Nephron (organoid): ENCODE measurements at regions not wholly inside any gene's neighbourhood (a gene's known extent, or its start where the extent isn't known, plus 50 kb on each side); places are given as distances from the start of the nearest gene placed in this dataset.

Experiments
- H3K27ac Mint-ChIP-seq, 3 experiments: 2 replicates each; pipeline ENCODE4 v1.8.0; 2020; ENCODE audit warnings: mixed read lengths in 3 of 3, mild to moderate bottlenecking in 2 of 3, moderate library complexity in 1 of 3
- H3K27me3 Mint-ChIP-seq: 2 replicates; pipeline ENCODE4 v1.8.0; 2021; ENCODE audit warnings: low read depth, mild to moderate bottlenecking, moderate library complexity, mixed read lengths
- H3K36me3 Mint-ChIP-seq: 2 replicates; pipeline ENCODE4 v1.8.0; 2020; ENCODE audit warnings: low read depth, mixed read lengths
- H3K4me1 Mint-ChIP-seq: 2 replicates; pipeline ENCODE4 v1.8.0; 2020; ENCODE audit warnings: mixed read lengths
- H3K4me3 Mint-ChIP-seq, 3 experiments: 2 replicates each; pipeline ENCODE4 v1.8.0; 2020; ENCODE audit warnings: mild to moderate bottlenecking in 3 of 3, mixed read lengths in 3 of 3, moderate library complexity in 2 of 3
- H3K9me3 Mint-ChIP-seq: 2 replicates; pipeline ENCODE4 v1.8.0; 2020; ENCODE audit warnings: mixed read lengths
- CTCF ChIP-seq, 3 experiments: fragments of 200-600 bp; sonication (generic); IDR thresholded peaks; one replicate each; pipeline ENCODE4 v1.5.0; 2021; ENCODE audit warnings: antibody characterized with exemption in 3 of 3; ENCODE audit not compliant: unreplicated experiment in 3 of 3

- Mint-ChIP-seq H3K36me3 (no peaks in the 10 kb centered on the region), H3K9me3 (peaks cover 3% of the 10 kb centered on the region), H3K4me3 (no peak overlapping the region), H3K27ac (no peak overlapping the region), H3K4me1 (peaks cover 48% of the 10 kb centered on the region), H3K27me3 (no peaks in the 10 kb centered on the region)
- TF ChIP-seq CTCF (IDR thresholded peaks at IDR 0.05; ENCODE audit: unreplicated experiment in 3 of 3) = no peak
Observed at GRCh38 chr10:36111676-36112075, 469.6 kb upstream of the FZD8 start.

DNA sequence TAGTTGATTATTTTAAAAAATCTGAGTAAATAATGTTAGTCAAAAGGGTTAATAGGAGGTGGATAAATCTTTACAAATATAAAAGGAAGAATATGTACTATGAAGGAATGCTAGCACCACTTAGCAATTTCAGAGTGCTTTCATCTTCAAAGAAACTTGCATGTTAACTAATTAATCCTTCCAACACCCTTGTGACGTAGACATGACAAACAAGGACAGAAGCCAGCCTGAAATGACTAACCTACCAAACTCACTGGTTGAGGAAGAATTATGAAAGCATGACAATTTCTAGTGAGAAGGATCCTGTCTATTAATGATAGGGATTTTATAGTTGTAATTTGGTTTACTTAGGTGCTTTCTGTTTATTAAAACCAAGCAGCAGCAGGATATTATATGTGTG lies 468.0 kb upstream of the FZD8 start:
- H3K27ac Mint-ChIP-seq = peak overlapping the region; percentile 15 to 81 (median 38)
- no peaks in the 10 kb centered on the region for H3K27me3 Mint-ChIP-seq
- peaks cover 3% of the 10 kb centered on the region for H3K9me3 Mint-ChIP-seq
- H3K36me3 Mint-ChIP-seq = no peaks in the 10 kb centered on the region
- H3K4me1 Mint-ChIP-seq = peaks cover 33% of the 10 kb centered on the region
- no peak overlapping the region for H3K4me3 Mint-ChIP-seq
- TF ChIP-seq CTCF (IDR thresholded peaks at IDR 0.05; ENCODE audit: unreplicated experiment in 3 of 3) = no peak

- H3K27me3 Mint-ChIP-seq = no peaks in the 10 kb centered on the region
- H3K4me3 Mint-ChIP-seq = no peak overlapping the region
- peaks cover 3% of the 10 kb centered on the region for H3K9me3 Mint-ChIP-seq
- no peak for TF ChIP-seq CTCF (IDR thresholded peaks at IDR 0.05; ENCODE audit: unreplicated experiment in 3 of 3)
- H3K36me3 Mint-ChIP-seq = no peaks in the 10 kb centered on the region
- H3K4me1 Mint-ChIP-seq = peaks cover 27% of the 10 kb centered on the region
- H3K27ac Mint-ChIP-seq = peak overlapping the region; percentile 15 to 81 (median 38)
Observed at GRCh38 chr10:36109399-36110023, 467.4 kb upstream of the FZD8 start.

DNA sequence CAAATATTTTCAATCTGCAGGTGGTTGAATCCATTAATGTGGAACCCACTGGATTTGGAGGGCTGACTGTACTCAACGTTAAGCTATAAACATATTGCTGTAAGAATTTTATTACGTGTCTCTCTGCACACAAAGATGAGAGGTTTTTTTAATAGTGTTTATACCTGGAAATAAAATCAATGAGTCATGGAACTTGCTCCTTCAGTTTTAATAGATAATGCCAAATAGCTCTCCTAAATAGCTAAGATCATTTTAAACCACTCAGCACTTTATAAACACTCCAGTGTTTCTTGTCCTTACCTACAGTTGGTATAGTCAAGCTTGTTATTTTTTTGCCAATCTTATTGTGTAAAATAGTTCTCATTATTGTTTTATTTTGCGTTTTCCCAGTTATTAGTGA lies 455.6 kb upstream of the FZD8 start:
- Mint-ChIP-seq H3K4me3 (no peak overlapping the region), H3K9me3 (peaks cover 21% of the 10 kb centered on the region), H3K27me3 (no peaks in the 10 kb centered on the region), H3K27ac (no peak overlapping the region), H3K4me1 (no peaks in the 10 kb centered on the region), H3K36me3 (peaks cover 3% of the 10 kb centered on the region)
- no peak for TF ChIP-seq CTCF (IDR thresholded peaks at IDR 0.05; ENCODE audit: unreplicated experiment in 3 of 3)

DNA sequence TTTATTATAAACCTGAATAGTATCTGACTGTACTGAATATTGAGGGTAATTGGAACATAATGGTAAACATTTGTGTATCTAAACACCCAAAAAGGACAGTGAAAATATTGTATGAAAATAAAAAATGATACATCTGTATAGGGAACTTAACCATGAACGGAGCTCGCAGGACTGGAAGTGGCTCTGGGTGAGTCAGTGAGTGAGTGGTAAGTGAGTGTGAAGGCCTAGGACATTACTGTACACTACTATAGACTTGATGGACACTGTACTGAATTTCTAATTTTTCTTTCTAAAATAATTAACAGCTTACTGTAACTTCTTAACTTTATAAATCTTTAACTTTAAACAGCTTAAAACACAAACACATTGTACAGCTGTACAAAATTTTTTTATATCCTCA lies 454.5 kb upstream of the FZD8 start:
- H3K36me3 Mint-ChIP-seq = peaks cover 3% of the 10 kb centered on the region
- no peak for TF ChIP-seq CTCF (IDR thresholded peaks at IDR 0.05; ENCODE audit: unreplicated experiment in 3 of 3)
- no peak overlapping the region for H3K4me3 Mint-ChIP-seq
- H3K27ac Mint-ChIP-seq = no peak overlapping the region
- no peaks in the 10 kb centered on the region for H3K4me1 Mint-ChIP-seq
- peaks cover 17% of the 10 kb centered on the region for H3K9me3 Mint-ChIP-seq
- H3K27me3 Mint-ChIP-seq = no peaks in the 10 kb centered on the region

- Mint-ChIP-seq H3K27ac (no peak overlapping the region), H3K27me3 (no peaks in the 10 kb centered on the region), H3K9me3 (peaks cover 4% of the 10 kb centered on the region), H3K4me3 (no peak overlapping the region), H3K36me3 (peaks cover 3% of the 10 kb centered on the region), H3K4me1 (peaks cover 5% of the 10 kb centered on the region)
- no peak for TF ChIP-seq CTCF (IDR thresholded peaks at IDR 0.05; ENCODE audit: unreplicated experiment in 3 of 3)
Observed at GRCh38 chr10:36094096-36094495, 452.0 kb upstream of the FZD8 start.
